Skeletal muscle tissue (tissue), 3 donors: ENCODE measurements at regions not wholly inside any gene's neighbourhood (a gene's known extent, or its start where the extent isn't known, plus 50 kb on each side); places are given as distances from the start of the nearest gene placed in this dataset.
"Not testable (repeated sequence)": the region's sequence is repeated elsewhere in the genome, so short reads cannot be mapped to it uniquely, and the experiment has no call there.

Source experiments
- H3K27ac ChIP-seq: one replicate; pipeline ENCODE4 v1.7.0; 2013; ENCODE audit warnings: mild to moderate bottlenecking, low read depth, low read length, inconsistent platforms
- H3K27me3 ChIP-seq, 3 donors: one replicate each; pipeline ENCODE4 v1.7.0; 2013; ENCODE audit warnings: low read length in 3 of 3; ENCODE audit not compliant: control insufficient read depth in 3 of 3, insufficient read depth in 3 of 3
- H3K36me3 ChIP-seq, 3 donors: one replicate each; pipeline ENCODE4 v1.7.0; 2013; ENCODE audit warnings: low read length in 3 of 3; ENCODE audit not compliant: control insufficient read depth in 3 of 3, insufficient read depth in 3 of 3
- H3K4me1 ChIP-seq, 3 donors: one replicate each; pipeline ENCODE4 v1.7.0; 2013; ENCODE audit warnings: low read length in 3 of 3, mild to moderate bottlenecking in 3 of 3; ENCODE audit not compliant: control insufficient read depth in 3 of 3, insufficient read depth in 3 of 3
- H3K4me3 ChIP-seq, 3 donors: one replicate each; pipeline ENCODE4 v1.7.0; 2013; ENCODE audit warnings: low read length in 3 of 3
- H3K9ac ChIP-seq, 3 donors: one replicate each; pipeline ENCODE4 v1.7.0; 2013; ENCODE audit warnings: low read length in 3 of 3, mild to moderate bottlenecking in 3 of 3, moderate library complexity in 2 of 3, low read depth in 1 of 3
- H3K9me3 ChIP-seq, 3 donors: one replicate each; pipeline ENCODE4 v1.7.0; 2013; ENCODE audit warnings: low read length in 3 of 3; ENCODE audit not compliant: control insufficient read depth in 3 of 3
- donor health status: Osteomylitis.

GRCh38 chr2:242011516-242011915 is 142.0 kb downstream of the RTP5 start:
- Histone ChIP-seq H3K4me1 (no peaks in the 10 kb centered on the region), H3K9me3 (no peaks in the 10 kb centered on the region), H3K9ac (no peak overlapping the region), H3K36me3 (no peaks in the 10 kb centered on the region), H3K27me3 (peaks cover 0 to under 1% (median 0%) of the 10 kb centered on the region in 3 donors), H3K27ac (no peak overlapping the region), H3K4me3 (no peak overlapping the region)

- Histone ChIP-seq H3K4me3 (no peak overlapping the region), H3K27me3 (peaks cover 0 to 6% (median 4%) of the 10 kb centered on the region in 3 donors), H3K9me3 (no peaks in the 10 kb centered on the region), H3K27ac (no peak overlapping the region), H3K36me3 (no peaks in the 10 kb centered on the region), H3K9ac (no peak overlapping the region), H3K4me1 (no peaks in the 10 kb centered on the region)
Observed at GRCh38 chr2:242011991-242012764, 142.6 kb downstream of the RTP5 start.

- Histone ChIP-seq H3K27ac (no peak overlapping the region), H3K27me3 (peaks cover 0 to 6% (median 4%) of the 10 kb centered on the region in 3 donors), H3K4me1 (no peaks in the 10 kb centered on the region), H3K36me3 (no peaks in the 10 kb centered on the region), H3K9ac (no peak overlapping the region), H3K4me3 (no peak overlapping the region), H3K9me3 (no peaks in the 10 kb centered on the region)
Observed at GRCh38 chr2:242012956-242013764, 143.6 kb downstream of the RTP5 start.

- H3K27me3 ChIP-seq: peaks cover 0 to 6% (median 4%) of the 10 kb centered on the region in 3 donors
- no peaks in the 10 kb centered on the region for H3K4me1 ChIP-seq
- H3K9me3 ChIP-seq: no peaks in the 10 kb centered on the region
- no peak overlapping the region for H3K27ac ChIP-seq
- no peak overlapping the region for H3K4me3 ChIP-seq
- H3K36me3 ChIP-seq: no peaks in the 10 kb centered on the region
- no peak overlapping the region for H3K9ac ChIP-seq
Observed at GRCh38 chr2:242013771-242014170, 144.2 kb downstream of the RTP5 start.

GRCh38 chr2:242015108-242016065 is 145.9 kb downstream of the RTP5 start:
- no peaks in the 10 kb centered on the region for H3K4me1 ChIP-seq
- peaks cover 0 to 6% (median 4%) of the 10 kb centered on the region in 3 donors for H3K27me3 ChIP-seq
- H3K4me3 ChIP-seq: no peak overlapping the region
- no peaks in the 10 kb centered on the region for H3K9me3 ChIP-seq
- no peaks in the 10 kb centered on the region for H3K36me3 ChIP-seq
- no peak overlapping the region for H3K27ac ChIP-seq
- no peak overlapping the region for H3K9ac ChIP-seq

GRCh38 chr2:242017086-242017485 is 147.6 kb downstream of the RTP5 start:
- Histone ChIP-seq H3K4me3 (no peak overlapping the region), H3K4me1 (no peaks in the 10 kb centered on the region), H3K9me3 (no peaks in the 10 kb centered on the region), H3K9ac (no peak overlapping the region), H3K36me3 (no peaks in the 10 kb centered on the region), H3K27ac (no peak overlapping the region), H3K27me3 (peaks cover 3 to 9% (median 5%) of the 10 kb centered on the region in 3 donors)

GRCh38 chr2:242018416-242018815 is 148.9 kb downstream of the RTP5 start:
- not testable (repeated sequence) for H3K27ac ChIP-seq, H3K9me3 ChIP-seq, H3K4me3 ChIP-seq, H3K4me1 ChIP-seq, H3K36me3 ChIP-seq, H3K9ac ChIP-seq
- peaks cover 14 to 21% (median 16%) of the 10 kb centered on the region in 3 donors for H3K27me3 ChIP-seq

GRCh38 chr2:242019344-242019743 is 149.8 kb downstream of the RTP5 start:
- Histone ChIP-seq H3K4me3 (no peak overlapping the region), H3K4me1 (no peaks in the 10 kb centered on the region), H3K9me3 (no peaks in the 10 kb centered on the region), H3K27me3 (peaks cover 15 to 30% (median 17%) of the 10 kb centered on the region in 3 donors), H3K27ac (no peak overlapping the region), H3K9ac (no peak overlapping the region), H3K36me3 (no peaks in the 10 kb centered on the region)

GRCh38 chr2:242020196-242021004 is 150.9 kb downstream of the RTP5 start:
- H3K27ac ChIP-seq: no peak overlapping the region
- peaks cover 24 to 40% (median 26%) of the 10 kb centered on the region in 3 donors for H3K27me3 ChIP-seq
- no peaks in the 10 kb centered on the region for H3K9me3 ChIP-seq
- no peaks in the 10 kb centered on the region for H3K36me3 ChIP-seq
- no peak overlapping the region for H3K9ac ChIP-seq
- no peaks in the 10 kb centered on the region for H3K4me1 ChIP-seq
- H3K4me3 ChIP-seq: no peak overlapping the region
